Fibroblast of gingiva (primary cell): ENCODE measurements at regions not wholly inside any gene's neighbourhood (a gene's known extent, or its start where the extent isn't known, plus 50 kb on each side); places are given as distances from the start of the nearest gene placed in this dataset.
"Not testable (repeated sequence)": the region's sequence is repeated elsewhere in the genome, so short reads cannot be mapped to it uniquely, and the experiment has no call there.

Experiments used
- DNase-seq: peaks from one replicate; pipeline ENCODE4 v3.0.0-alpha.2; 2011; ENCODE audit warnings: low read depth

GRCh38 chr9:86614871-86615849 lies 260.9 kb upstream of the TUT7 start:
- peak; percentile 96 for DNase-seq

GRCh38 chr9:86613943-86614342 lies 259.7 kb upstream of the TUT7 start:
- no peak for DNase-seq

- not testable (repeated sequence) for DNase-seq
Measured at GRCh38 chr9:86611534-86611933, 257.3 kb upstream of the TUT7 start.

- DNase-seq = no peak
Measured at GRCh38 chr9:86605303-86605702, 251.1 kb upstream of the TUT7 start.

- DNase-seq = peak; percentile 75
Measured at GRCh38 chr9:86604741-86605140, 250.5 kb upstream of the TUT7 start.

DNA sequence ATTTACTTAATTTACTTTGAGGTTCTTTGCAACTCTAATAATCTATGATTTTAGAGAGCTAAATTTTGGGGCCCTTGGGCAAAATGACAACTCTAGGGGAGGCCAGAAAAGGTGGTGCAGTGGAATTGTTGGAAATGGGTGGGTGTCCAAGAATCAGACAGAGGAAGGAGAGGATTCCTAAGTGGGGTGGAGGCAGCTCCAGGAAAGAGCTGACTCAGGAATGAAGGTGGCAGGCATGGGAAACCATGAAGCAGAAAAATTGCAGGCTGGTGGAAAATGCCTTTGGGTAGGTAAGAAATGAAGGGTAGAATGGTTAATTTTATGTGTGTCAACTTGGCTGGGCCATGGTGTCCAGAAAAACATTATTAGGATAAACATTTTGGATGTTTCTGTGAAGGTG lies 248.5 kb upstream of the TUT7 start:
- no peak for DNase-seq

- DNase-seq = no peak
Measured at GRCh38 chr9:86601697-86602096, 247.5 kb upstream of the TUT7 start.

DNA sequence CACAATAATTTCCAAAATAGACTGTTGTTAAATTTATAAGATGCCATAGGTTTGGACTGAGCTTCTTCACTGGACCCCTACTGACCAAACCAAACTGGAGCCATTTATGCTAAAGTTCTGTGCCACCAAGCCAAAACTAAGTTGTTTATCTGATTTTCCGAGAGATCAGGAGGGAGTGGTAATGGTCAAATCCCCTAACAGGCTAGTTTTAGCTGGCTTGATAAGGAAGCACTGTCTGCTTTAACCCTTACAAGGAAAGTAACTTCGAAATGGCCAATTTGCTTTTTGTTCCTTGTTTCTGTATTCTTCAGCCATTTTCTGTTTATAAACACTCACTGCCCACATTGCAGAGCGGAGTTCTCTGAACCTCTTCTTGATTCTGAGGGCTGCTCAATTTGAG lies 246.8 kb upstream of the TUT7 start:
- DNase-seq = no peak

DNA sequence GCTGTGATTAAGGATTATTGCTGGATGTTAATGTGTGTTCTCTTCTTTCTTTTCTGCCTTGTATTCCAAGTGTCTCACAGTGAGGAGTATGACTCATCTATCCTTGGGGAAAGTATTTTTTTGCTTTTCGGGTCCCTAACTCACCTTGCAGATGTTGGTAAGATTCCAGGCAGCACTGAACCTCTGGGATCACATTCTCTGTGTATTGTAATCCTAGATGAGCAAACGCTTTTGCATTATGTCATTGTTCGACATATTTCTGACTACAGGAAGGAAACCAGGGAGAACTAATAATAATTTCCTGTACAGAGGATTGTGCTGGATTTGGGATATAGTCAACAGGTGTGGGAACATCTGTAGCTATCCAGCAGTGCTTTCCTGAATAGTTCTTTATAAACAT lies 246.1 kb upstream of the TUT7 start:
- DNase-seq = no peak

DNA sequence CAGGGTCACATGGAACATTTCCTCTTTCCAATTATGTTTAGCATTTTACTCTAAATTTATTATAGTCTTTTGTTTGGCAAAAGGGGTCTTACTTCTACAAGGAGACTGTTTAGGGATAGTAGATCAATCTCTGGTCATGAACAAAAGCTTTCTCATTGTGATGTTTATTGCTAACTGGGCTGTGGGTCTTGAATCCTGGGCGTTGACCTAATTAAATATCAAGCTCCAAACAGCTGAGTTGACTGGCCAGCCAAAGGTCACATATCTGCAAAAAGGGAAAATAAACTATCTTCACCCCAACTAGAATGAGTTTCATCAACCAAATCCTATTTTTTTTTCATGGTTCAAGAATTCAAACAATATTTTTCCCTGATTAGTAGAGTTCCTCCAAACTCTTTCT lies 245.4 kb upstream of the TUT7 start:
- DNase-seq = no peak

GRCh38 chr9:86598411-86599239 lies 244.4 kb upstream of the TUT7 start:
- peak; percentile 51 for DNase-seq

- DNase-seq = no peak
Measured at GRCh38 chr9:86594724-86595123, 240.5 kb upstream of the TUT7 start.

- DNase-seq = no peak
Measured at GRCh38 chr9:86591472-86591871, 237.3 kb upstream of the TUT7 start.

- DNase-seq = no peak
Measured at GRCh38 chr9:86589730-86590129, 235.5 kb upstream of the TUT7 start.

GRCh38 chr9:86589273-86589672 lies 235.1 kb upstream of the TUT7 start:
- DNase-seq = no peak

DNA sequence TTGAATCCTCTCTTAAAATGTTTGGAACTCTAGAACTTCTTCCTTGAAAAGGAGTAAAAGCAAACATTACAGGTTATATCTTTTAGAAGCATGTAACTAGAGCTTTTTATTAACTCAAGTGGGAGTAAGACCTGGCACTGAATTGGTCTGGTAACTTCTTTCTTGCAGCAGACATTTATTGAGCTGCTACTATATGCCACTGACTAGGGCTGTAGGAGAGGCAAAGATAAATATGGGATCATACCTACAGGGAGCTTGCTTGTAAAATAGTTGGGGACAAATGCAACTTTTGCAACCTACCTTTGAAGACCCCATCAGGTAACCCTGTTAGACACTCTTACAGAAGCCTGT lies 231.9 kb upstream of the TUT7 start:
- no peak for DNase-seq

- no peak for DNase-seq
Measured at GRCh38 chr9:86585422-86586143, 231.4 kb upstream of the TUT7 start.

GRCh38 chr9:86580688-86581087 lies 226.5 kb upstream of the TUT7 start:
- DNase-seq = peak; percentile 76

GRCh38 chr9:86578722-86579121 lies 224.5 kb upstream of the TUT7 start:
- DNase-seq = no peak

DNA sequence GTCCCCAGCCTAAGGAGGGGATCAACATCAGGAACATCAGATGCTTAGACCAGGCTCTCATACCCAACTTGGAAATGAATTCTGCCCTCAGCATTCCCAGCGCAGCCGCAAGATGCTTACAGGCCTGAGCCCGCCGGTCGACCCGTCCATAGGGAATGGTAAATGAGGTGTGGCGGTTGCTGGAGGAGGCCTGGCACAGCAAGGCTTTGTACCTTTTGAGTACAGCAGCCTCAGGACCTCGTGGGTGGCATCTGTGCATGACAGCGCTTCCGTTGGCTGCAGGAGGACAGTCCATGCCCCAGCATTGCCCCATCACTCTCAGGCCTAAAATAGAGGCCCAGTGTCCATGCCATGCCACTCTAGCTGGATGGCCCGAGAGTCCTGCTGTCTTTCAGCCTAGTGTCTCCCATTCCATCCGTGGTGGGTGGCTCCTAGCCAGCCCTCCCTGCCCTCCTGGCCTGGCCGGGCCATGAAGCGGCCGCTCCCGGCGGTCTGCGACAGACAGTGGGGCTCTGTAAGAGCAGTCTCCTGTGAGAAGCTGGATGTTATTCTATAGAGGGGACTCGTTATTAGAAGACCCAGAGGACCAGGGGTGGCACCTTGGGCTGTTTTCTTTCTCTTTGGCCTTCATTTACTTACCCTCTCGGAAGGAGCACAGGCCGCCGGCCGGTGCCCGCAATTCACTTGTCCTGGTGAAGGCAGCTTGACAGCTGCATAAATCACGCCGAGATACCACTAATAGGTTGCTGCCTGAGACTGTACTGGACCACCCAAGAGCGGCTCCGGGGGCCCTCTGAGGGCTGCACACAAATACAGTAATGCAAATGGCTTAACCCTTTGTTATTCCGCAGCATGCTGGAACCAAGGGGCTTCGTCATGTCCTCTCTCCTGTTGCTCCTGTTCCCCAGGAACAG lies 223.5 kb upstream of the TUT7 start:
- DNase-seq = no peak

DNA sequence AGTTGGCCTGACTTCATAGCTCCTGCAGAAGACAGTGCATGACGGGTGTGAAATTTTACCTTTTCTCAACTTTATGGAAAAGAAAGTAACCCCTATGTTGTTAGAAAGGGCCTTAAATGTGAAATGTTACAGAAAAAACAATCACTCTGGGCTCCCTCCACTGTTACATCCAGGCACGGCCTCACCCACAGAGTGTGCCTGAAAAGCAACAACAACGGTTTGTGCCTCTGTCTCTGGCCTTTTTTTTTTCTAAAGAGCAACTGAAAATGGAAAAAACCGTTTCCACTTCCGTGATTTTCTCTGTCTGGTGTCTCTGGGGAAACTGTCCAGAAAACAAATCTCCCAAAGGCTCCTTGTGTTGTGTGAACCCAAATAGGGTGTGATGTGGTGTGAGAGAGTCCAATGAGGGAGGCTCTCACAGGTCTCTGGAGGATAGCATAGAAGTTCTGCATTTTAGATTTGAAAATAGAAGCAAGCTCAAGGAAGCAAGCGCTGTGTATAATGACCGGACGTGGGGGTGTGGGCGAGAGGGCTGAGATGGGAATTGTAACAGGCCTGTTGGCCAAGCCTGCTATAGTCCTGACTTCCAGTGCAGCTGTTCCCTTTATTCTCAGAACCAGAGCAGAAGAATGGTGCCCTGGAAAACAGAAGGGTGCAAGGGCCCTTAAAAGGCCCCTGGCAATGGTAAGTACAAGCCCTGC lies 221.8 kb upstream of the TUT7 start:
- DNase-seq = no peak
